ENCODE measurements at regions not wholly inside any gene's neighbourhood (a gene's known extent, or its start where the extent isn't known, plus 50 kb on each side); places are given as distances from the start of the nearest gene placed in this dataset.
A peak's percentile ranks its signal among the peaks of the same experiment; 100 is the strongest.

DNA sequence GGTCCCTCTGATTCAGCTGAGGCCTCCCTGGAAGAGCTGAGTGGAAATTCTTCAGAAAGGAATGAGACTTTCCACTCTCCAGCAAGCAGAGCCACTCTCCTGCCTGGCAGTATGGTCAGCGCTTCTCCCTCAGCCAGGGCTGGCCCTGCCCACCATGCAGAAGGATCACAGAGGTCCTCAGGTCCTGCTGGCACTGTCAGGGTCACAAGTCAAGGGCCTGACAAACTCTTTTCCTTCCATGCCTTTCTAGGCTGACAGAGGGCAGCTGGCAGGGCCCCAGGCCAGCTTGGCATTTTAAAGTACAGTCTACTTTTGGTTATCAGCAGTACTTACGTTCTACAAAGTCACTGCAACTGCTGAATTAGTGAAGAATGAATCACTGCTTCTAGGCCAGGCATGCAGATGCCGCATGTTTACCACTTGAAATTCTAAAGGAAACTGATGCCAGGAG, 119.3 kb upstream of the FRMD4A start:
- no peak for TF ChIP-seq CTCF (IDR thresholded peaks at IDR 0.05)
- Histone ChIP-seq H3K9me3 (no peaks in the 10 kb centered on the region), H3K27me3 (ENCODE audit: insufficient read depth in 3 of 3, low read length in 2 of 3) (peaks cover 0 to 2% (median 0%) of the 10 kb centered on the region in 3 donors), H3K27ac (no peak overlapping the region), H3K36me3 (ENCODE audit: insufficient read depth in 1 of 2, low read depth in 1 of 2) (no peaks in the 10 kb centered on the region), H3K4me1 (no peaks in the 10 kb centered on the region), H3K4me3 (no peak overlapping the region)
- DNase-seq (peak in 1 of 2 donors; percentile 17), ATAC-seq (no peak)
- intact Hi-C loops (cut with DNase I), result no loop called here
- 45 to 66% (median 53%) methylated on average over 3 of the region's 3 CpGs for WGBS, 3 donors

DNA sequence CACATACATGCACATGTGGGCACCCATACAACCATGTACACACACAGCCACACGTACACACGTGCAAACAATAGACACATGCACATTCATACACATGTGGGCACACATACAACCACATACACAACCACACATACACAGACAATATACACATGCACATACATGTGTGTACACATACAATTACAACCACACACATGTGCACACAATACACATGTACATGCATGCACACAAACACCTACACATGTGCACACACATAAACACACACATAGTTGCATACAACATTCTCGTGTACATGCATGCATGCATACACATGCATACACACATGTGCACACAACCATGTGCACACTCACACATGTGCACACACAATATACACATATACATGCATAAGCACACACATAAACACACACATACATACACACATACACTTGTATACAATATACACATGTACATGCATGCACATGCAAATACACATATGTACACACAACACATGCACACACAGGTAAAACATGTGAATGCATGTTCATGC, 118.6 kb upstream of the FRMD4A start:
- no peaks in the 10 kb centered on the region for H3K4me1 ChIP-seq
- no peaks in the 10 kb centered on the region for H3K9me3 ChIP-seq
- DNase-seq, result no peak
- intact Hi-C loops (cut with DNase I), result no loop called here
- peaks cover 0 to 2% (median 0%) of the 10 kb centered on the region in 3 donors for H3K27me3 ChIP-seq (ENCODE audit: insufficient read depth in 3 of 3, low read length in 2 of 3)
- WGBS, 3 donors, result 94 to 97% (median 95%) methylated on average over 3 of the region's 3 CpGs
- no peak overlapping the region for H3K27ac ChIP-seq
- H3K4me3 ChIP-seq, result no peak overlapping the region
- H3K36me3 ChIP-seq (ENCODE audit: insufficient read depth in 1 of 2, low read depth in 1 of 2), result no peaks in the 10 kb centered on the region
- ATAC-seq, result no peak
- TF ChIP-seq CTCF (IDR thresholded peaks at IDR 0.05), result no peak

DNA sequence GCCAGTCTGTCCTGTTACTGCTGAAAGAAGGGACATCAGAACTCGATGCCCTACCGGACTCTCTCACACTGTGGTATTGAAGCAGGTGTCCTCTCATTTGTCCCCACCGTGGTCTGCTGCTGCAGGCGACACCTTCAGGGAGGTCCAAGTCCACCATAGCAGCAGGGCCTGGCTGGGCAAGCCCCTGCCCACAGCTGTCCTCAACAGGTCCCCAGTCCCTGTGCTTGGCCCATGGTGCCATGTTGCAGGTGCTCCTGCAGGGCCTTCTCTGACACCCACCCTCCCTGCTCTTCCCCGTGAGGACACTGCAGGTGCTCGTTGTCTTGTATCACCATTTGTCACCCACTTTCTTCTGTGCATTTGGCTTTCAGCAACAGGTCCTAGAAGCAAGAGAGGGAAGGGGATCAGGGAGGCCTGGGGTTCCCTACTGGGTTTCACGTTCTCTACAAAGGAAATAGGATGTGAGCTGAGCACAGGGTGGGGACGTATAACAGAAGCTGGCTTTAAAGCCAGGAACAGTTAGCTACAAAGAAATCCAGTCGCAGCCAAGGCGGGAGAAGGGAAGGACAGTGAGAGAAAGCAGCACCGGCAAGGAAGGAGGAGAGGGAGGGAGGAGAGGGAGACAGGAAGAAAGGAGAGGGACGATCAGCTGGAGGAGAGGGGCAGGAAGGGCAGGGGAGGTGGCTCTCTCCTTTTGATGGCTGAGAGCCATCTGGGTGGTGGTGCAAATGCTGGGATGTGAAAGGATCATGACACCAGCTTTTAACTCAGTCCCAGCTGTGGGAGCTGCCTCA, 117.7 kb upstream of the FRMD4A start:
- peaks cover 0 to 2% (median 0%) of the 10 kb centered on the region in 3 donors for H3K27me3 ChIP-seq (ENCODE audit: insufficient read depth in 3 of 3, low read length in 2 of 3)
- no peak for TF ChIP-seq CTCF (IDR thresholded peaks at IDR 0.05)
- no peak overlapping the region for H3K27ac ChIP-seq
- WGBS, 3 donors, result 61 to 63% (median 62%) methylated on average over 12 of the region's 12 CpGs
- ATAC-seq (no peak), DNase-seq (no peak)
- no peaks in the 10 kb centered on the region for H3K36me3 ChIP-seq (ENCODE audit: insufficient read depth in 1 of 2, low read depth in 1 of 2)
- no peaks in the 10 kb centered on the region for H3K4me1 ChIP-seq
- no peaks in the 10 kb centered on the region for H3K9me3 ChIP-seq
- H3K4me3 ChIP-seq, result no peak overlapping the region
- intact Hi-C loops (cut with DNase I), result no loop called here

DNA sequence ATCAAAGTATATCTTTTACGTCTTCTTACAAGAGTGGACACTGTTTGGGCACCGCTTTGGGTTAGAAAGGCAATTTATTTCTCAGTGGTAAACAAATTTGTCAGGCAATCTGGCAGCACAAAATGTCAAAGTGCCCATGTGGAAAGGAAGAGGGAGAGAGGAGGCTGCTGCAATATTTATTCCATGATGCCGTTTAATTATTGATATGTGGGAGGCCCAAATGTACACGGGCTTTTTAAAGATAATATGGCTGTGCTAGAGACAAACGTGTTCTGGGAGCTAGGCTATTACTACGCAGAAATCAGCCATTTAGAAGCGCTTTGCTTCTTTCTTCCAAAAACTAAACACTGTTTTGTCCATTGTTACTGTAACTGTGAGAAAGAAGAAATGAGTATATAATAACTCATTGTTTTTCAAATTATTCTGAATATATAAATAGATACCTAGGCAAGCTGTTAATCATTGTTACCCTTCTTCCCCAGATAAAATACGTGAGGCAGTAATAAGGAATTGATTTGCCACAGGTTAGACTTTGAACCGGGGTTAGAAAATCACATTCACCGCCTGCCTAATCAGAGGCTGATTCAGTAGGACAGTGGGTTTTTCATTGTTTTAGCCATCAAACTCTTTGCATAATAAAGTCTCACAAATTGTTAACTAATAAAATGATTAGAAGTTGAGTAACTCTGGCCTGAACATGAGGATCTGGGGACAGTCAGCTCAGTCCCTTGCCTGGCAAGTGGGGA, 116.5 kb upstream of the FRMD4A start:
- DNase-seq, result no peak
- WGBS, 3 donors, result 80 to 89% (median 83%) methylated on average over 10 of the region's 10 CpGs
- TF ChIP-seq CTCF (IDR thresholded peaks at IDR 0.05), result no peak
- Histone ChIP-seq H3K4me1 (no peaks in the 10 kb centered on the region), H3K4me3 (no peak overlapping the region), H3K27ac (no peak overlapping the region), H3K36me3 (ENCODE audit: insufficient read depth in 1 of 2, low read depth in 1 of 2) (no peaks in the 10 kb centered on the region), H3K9me3 (no peaks in the 10 kb centered on the region), H3K27me3 (ENCODE audit: insufficient read depth in 3 of 3, low read length in 2 of 3) (no peaks in the 10 kb centered on the region)
- no peak for ATAC-seq
- intact Hi-C loops (cut with DNase I), result no loop called here

All from psoas muscle (tissue), 7 donors.